SK-N-MC (cell line): ENCODE measurements at regions not wholly inside any gene's neighbourhood (a gene's known extent, or its start where the extent isn't known, plus 50 kb on each side); places are given as distances from the start of the nearest gene placed in this dataset.

Experiments used
- DNase-seq: peaks from one replicate; pipeline ENCODE4 v3.0.0-alpha.2; 2011; ENCODE audit warnings: low read depth, low spot score
- H3K27ac ChIP-seq: fragments of 200-600 bp; sonication (generic); 2 replicates; pipeline ENCODE4 v1.5.1; 2016; ENCODE audit warnings: mixed run types
- H3K36me3 ChIP-seq: fragments of 200-600 bp; sonication (generic); 2 replicates; pipeline ENCODE4 v1.6.1; 2017; ENCODE audit warnings: antibody characterized with exemption, low read length, mixed read lengths; ENCODE audit not compliant: insufficient read depth
- H3K4me3 ChIP-seq: fragments of 200-600 bp; sonication (generic); 2 replicates; pipeline ENCODE4 v1.5.1; 2016
- H3K9ac ChIP-seq: fragments of 200-600 bp; sonication (generic); 2 replicates; pipeline ENCODE4 v1.8.0; 2017; ENCODE audit warnings: mixed run types, mixed read lengths; ENCODE audit not compliant: insufficient read length
- H3K9me3 ChIP-seq: fragments of 200-600 bp; sonication (generic); 2 replicates; pipeline ENCODE4 v1.6.1; 2017; ENCODE audit warnings: low read depth, mild to moderate bottlenecking, antibody characterized with exemption, low read length, moderate library complexity, mixed read lengths
- EZH2 ChIP-seq: fragments of 200-600 bp; sonication (generic); IDR thresholded peaks from one replicate; pipeline ENCODE4 v1.6.1; 2017; ENCODE audit warnings: antibody characterized with exemption
- FOXP2 ChIP-seq: optimal IDR thresholded peaks from 2 replicates; pipeline ENCODE3; 2011; ENCODE audit warnings: mild to moderate bottlenecking, moderate library complexity; ENCODE audit not compliant: insufficient read depth; ENCODE audit errors: extremely low read length, control extremely low read depth
- POLR2AphosphoS5 ChIP-seq: IDR thresholded peaks from 2 replicates; pipeline ENCODE4 v1.6.1; 2012; ENCODE audit warnings: mild to moderate bottlenecking, low read depth, low read length, borderline replicate concordance

DNA sequence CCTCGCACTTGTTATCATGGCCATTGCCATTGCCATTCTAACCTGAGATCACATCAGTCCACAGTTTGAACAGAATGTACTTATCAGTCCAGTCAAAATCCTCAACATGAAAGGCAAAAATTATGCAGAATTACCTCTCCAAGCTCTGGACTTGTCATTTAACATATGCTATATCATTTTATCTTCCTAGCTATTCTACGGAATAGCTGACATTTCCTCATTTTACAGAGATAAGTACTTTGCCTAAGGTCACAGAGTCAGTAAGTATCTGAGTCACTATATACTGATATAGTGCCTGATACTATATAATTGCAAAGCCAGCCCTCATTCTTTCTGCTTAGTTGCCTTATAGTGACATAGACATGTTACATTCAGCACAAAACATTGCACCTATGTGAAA is 456.9 kb upstream of the GHITM start:
- no peak overlapping the region for H3K9ac ChIP-seq
- H3K9me3 ChIP-seq, result no peaks in the 10 kb centered on the region
- no peak overlapping the region for H3K27ac ChIP-seq
- no peaks in the 10 kb centered on the region for H3K36me3 ChIP-seq
- H3K4me3 ChIP-seq, result no peak overlapping the region
- DNase-seq, result no peak
- TF ChIP-seq EZH2 (no peak), POLR2AphosphoS5 (no peak), FOXP2 (no peak)

DNA sequence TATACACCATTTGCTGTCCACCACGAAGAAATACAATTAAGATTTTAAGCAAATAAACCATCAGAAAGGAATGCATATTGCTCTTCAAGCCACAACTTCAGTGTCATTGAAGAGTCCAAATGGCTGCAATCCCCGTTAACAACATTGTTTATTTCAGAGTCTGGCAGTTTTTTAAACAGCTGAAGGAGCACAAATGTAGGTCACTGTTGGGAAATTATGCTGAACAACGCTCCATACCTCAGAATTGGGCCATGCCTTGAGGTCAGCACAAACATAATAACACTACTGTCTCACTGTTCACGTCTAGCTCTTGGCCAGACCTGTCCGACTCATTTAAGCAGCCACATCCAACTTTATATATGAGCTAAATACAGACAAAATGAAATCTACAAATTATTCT is 453.9 kb upstream of the GHITM start:
- no peak overlapping the region for H3K27ac ChIP-seq
- H3K4me3 ChIP-seq, result no peak overlapping the region
- no peak overlapping the region for H3K9ac ChIP-seq
- H3K9me3 ChIP-seq, result no peaks in the 10 kb centered on the region
- TF ChIP-seq POLR2AphosphoS5 (no peak), FOXP2 (no peak), EZH2 (no peak)
- H3K36me3 ChIP-seq, result no peaks in the 10 kb centered on the region
- no peak for DNase-seq

DNA sequence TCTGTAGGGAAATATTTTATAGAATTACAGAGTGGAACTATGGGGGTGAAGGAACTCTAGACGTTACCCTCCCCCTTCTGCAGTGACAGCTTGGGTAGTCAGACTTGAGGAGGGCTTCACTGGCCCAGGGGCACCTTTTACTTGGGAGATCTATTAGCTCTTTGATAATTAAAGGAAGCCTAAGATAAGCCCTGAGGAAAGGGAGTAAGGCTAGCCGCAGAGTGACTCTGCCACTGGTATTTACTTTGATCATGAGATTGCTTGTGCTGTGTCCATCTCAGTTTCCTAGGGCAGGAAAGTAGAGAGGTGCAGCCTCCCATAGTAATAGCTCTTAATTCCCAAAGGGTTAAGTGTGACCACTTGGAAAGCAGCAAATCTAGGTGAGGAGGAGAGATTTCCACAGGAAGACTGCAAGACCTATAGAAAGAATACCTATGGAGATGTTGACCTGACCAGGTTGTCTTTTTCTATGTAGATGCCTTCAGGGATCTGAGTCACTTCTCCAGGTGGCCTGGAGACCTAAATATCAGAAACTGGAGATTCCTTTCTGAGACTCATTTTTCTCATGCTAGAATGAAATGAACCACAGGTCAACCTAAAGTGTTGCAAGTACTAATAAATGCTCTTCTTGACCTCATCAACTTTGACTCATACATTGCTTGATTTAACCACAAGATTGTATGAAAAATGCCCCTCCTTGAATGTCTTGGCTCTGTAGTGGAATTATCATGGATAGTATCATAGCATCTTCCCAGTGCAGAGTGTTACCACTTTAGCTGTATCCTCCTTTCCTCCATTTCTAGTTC is 447.3 kb upstream of the GHITM start:
- no peaks in the 10 kb centered on the region for H3K36me3 ChIP-seq
- no peak for DNase-seq
- TF ChIP-seq EZH2, result no peak
- no peak for TF ChIP-seq POLR2AphosphoS5
- TF ChIP-seq FOXP2, result no peak
- no peak overlapping the region for H3K27ac ChIP-seq
- H3K9me3 ChIP-seq, result no peaks in the 10 kb centered on the region
- no peak overlapping the region for H3K4me3 ChIP-seq
- no peak overlapping the region for H3K9ac ChIP-seq

DNA sequence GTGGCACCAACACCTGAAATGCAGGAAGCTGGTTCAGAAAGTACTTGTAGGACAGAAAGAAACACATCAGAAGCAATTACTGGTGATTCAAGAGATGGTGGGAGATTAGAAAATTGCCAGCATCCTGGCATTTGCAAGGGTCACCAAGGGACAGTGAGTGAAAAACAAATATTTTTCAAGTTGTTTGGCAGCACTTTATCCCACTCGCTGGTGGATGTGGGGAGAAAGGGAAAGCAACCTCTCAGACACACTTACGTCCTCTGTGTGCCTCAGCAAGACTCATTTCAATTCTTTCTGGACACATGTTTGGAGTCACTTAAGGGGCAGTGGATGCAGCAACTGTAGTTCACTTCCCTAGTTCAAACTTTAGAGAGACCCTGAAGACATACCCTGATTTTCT is 440.4 kb upstream of the GHITM start:
- Histone ChIP-seq H3K9me3 (no peaks in the 10 kb centered on the region), H3K27ac (no peak overlapping the region), H3K4me3 (no peak overlapping the region), H3K36me3 (no peaks in the 10 kb centered on the region), H3K9ac (no peak overlapping the region)
- no peak for DNase-seq
- TF ChIP-seq POLR2AphosphoS5 (no peak), FOXP2 (no peak), EZH2 (no peak)

DNA sequence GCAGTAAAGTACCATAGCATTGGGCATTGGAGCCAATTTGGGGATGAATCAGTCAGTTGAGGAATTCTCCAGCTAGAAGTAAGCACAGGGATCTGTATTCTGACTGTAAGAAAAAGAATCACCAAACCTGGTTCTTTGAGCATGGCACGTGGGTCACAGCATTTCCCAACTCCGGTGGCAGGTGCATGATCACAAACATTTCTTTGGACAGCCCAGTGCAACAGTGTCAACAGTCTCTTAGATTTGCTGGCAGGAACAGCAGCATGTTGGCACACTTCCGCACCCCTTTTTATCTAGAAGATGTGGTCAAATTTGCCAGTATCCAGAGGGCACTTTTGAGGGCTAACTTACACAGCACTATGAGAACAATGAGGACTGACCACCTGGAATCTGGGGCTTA is 437.5 kb upstream of the GHITM start:
- no peak for DNase-seq
- Histone ChIP-seq H3K27ac (no peak overlapping the region), H3K4me3 (no peak overlapping the region), H3K9ac (no peak overlapping the region), H3K9me3 (no peaks in the 10 kb centered on the region), H3K36me3 (no peaks in the 10 kb centered on the region)
- no peak for TF ChIP-seq POLR2AphosphoS5
- TF ChIP-seq FOXP2, result no peak
- TF ChIP-seq EZH2, result no peak

DNA sequence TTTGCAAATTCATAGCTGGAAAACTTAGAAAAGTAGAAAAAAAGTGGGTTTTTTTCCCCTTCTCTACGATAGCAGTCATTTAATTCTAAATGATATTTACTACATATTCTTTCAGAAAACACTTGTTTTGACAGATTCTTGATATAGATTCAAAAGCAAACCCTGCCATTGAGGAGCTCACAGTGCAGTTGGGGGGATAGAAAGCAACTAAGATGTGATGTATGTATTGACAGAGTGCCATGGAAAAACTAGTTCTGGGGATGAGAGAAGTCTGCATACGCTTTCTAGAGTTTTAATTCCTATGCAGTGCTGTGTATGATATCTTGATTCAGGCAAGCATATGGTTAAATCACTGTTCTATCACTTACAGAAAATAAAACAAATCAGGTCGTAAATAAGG is 436.6 kb upstream of the GHITM start:
- no peak for DNase-seq
- no peak overlapping the region for H3K9ac ChIP-seq
- no peaks in the 10 kb centered on the region for H3K9me3 ChIP-seq
- H3K4me3 ChIP-seq, result no peak overlapping the region
- no peak for TF ChIP-seq FOXP2
- H3K36me3 ChIP-seq, result no peaks in the 10 kb centered on the region
- H3K27ac ChIP-seq, result no peak overlapping the region

DNA sequence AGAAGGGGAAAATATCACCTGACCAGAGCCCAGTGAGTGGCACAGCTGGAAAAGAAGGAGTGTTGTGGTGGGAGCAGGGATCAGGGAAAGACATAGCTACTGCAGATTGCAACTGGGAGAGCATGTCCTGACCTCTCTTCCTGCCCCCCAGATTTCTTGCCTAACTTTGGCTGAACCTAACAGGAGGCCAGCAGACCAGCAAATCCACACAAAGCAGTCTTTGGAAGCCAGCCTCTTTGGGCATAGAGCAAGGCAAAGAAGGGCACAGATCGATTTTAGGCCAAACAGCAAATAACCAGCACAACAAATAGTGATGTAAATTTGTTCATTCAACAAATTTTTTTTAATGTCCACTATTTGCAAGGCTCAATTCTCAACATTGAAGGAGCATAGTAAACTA is 433.2 kb upstream of the GHITM start:
- no peak for DNase-seq
- no peaks in the 10 kb centered on the region for H3K9me3 ChIP-seq
- TF ChIP-seq POLR2AphosphoS5, result no peak
- TF ChIP-seq FOXP2, result no peak
- TF ChIP-seq EZH2, result no peak
- no peak overlapping the region for H3K27ac ChIP-seq
- H3K4me3 ChIP-seq, result no peak overlapping the region
- H3K36me3 ChIP-seq, result no peaks in the 10 kb centered on the region
- H3K9ac ChIP-seq, result no peak overlapping the region

DNA sequence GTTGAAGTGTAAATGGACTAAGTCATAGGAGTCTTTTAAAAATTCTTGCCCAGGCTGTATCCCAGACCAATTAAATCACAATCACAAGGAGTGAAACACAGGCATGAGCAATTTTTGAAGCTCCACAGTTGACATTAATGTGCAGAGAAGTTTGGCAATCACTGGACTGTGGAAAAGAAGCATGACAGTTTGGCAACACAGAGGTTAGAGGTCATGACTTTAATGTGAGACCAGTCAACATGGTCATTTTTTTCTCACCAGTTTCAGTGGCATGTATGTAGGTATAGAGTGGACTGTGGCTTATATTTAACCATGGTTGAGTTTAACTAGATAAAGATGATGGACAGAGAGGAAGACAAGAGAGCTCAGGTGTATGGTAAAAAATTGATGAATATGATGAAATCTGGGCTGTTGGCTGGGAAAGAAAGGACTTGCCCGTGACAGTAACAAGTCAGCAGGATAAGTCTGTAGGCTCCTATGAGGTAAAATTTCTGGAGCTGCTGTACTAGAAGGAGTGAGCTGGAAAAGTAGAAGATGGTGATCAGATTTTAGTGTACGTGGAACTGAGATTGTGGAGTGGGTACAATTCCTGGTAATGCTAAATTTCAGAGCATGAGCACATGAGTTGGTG is 432.2 kb upstream of the GHITM start:
- Histone ChIP-seq H3K36me3 (no peaks in the 10 kb centered on the region), H3K9ac (no peak overlapping the region), H3K27ac (no peak overlapping the region), H3K9me3 (no peaks in the 10 kb centered on the region), H3K4me3 (no peak overlapping the region)
- DNase-seq, result no peak
- TF ChIP-seq FOXP2 (no peak), POLR2AphosphoS5 (no peak), EZH2 (no peak)

DNA sequence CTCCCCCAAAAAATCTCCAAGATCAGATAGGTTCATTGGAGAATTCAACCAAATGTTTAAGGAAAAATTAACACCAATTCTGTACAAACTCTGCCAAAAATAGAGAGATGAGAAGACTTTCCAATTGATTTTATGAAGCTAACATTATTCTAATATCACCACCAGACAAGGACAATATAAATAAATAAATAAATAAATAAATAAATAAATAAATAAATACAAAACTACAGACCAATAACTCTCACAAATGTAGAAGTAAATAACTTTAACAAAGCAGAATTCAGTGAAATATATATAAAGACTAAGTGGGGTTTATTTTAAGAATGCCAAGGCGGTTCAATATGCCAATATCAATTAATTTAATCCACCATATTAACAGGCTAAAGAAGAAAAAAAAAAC is 425.9 kb upstream of the GHITM start:
- Histone ChIP-seq H3K9me3 (no peaks in the 10 kb centered on the region), H3K36me3 (no peaks in the 10 kb centered on the region), H3K4me3 (no peak overlapping the region), H3K9ac (no peak overlapping the region), H3K27ac (no peak overlapping the region)
- TF ChIP-seq EZH2, result no peak
- no peak for TF ChIP-seq POLR2AphosphoS5
- no peak for TF ChIP-seq FOXP2
- no peak for DNase-seq
